ENCODE measurements at regions not wholly inside any gene's neighbourhood (a gene's known extent, or its start where the extent isn't known, plus 50 kb on each side); places are given as distances from the start of the nearest gene placed in this dataset.

DNA sequence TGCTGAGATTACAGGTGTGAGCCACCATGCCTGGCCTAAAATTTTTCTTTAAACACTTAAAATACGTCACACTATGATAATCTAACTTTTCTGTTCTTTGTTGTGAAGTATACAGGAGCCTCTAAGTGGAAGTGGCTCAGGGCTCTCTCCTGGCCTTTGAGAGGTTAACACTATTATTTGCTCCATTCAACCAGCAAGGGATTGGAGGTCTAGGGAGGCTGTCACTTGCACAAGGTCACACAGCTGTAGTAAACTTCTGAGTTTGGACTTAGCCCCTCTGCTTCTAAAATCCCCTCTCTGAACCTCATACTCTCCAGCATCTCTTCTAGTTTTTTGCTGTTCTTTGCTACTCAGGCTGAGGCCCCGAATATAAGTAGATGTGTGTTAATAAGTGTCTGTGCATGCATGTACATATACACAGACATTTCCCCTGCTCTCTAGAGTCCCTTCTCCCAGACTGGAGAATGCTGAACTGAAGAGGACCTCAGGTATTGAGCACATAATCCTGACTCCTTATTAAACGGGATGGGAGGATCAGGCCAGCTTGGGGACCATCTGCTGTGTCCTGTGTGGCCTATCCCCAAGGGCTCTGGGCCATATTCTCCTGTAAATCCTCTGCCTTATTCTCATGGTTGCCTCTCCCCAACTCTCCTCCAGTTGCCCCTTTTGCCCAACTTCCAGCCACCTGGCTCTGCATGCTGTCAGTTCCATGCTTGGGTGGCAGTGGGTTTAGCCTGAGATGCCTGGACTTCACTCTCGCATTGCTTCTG is 87.0 kb upstream of the SPRY4 start:
- no peaks in the 10 kb centered on the region for H4K20me1 ChIP-seq (replicated peaks; ENCODE audit: control insufficient read depth, insufficient read depth, low read length)
- no peaks in the 10 kb centered on the region for H3K9me1 ChIP-seq (ENCODE audit: control insufficient read depth, insufficient read depth, low read length)
- H3K27ac ChIP-seq (ENCODE audit: extremely low read depth, low read depth, low read length): no peak overlapping the region
- in situ Hi-C loops (cut with MboI) (no loop called here), intact Hi-C loops (cut with micrococcal nuclease) (no loop called here)
- H3K4me1 ChIP-seq (replicated peaks in 1 of 2; ENCODE audit: control insufficient read depth in 2 of 2, insufficient read depth in 2 of 2, low read length in 2 of 2): no peaks in the 10 kb centered on the region
- H3K36me3 ChIP-seq (ENCODE audit: control insufficient read depth, insufficient read depth, low read length): no peaks in the 10 kb centered on the region
- ATAC-seq (no peak; the same call in 2 of the 3 replicates), FAIRE-seq (no peak), DNase-seq (ENCODE audit: extremely low read depth in 1 of 4, low spot score in 3 of 4) (no peak)
- 20% methylated on average over 4 of the region's 4 CpGs for WGBS (ENCODE audit: insufficient coverage, low coverage, missing lambda C conversion rate)
- no peak for TF ChIP-seq MEIS2 (IDR thresholded peaks at IDR 0.05; ENCODE audit: partially characterized antibody)
- TF ChIP-seq TAF15 (IDR thresholded peaks at IDR 0.05; ENCODE audit: low read depth, low read length): no peak
- no peak for TF ChIP-seq RBM39 (optimal IDR thresholded peaks at IDR 0.05; ENCODE audit: low read depth, low read length)
- no peak for TF ChIP-seq ZBTB12 (CRISPR knock-in tag; IDR thresholded peaks at IDR 0.05)
- no peak for TF ChIP-seq ZNF324 (CRISPR knock-in tag; IDR thresholded peaks at IDR 0.05)
- TF ChIP-seq, protein P1, sequence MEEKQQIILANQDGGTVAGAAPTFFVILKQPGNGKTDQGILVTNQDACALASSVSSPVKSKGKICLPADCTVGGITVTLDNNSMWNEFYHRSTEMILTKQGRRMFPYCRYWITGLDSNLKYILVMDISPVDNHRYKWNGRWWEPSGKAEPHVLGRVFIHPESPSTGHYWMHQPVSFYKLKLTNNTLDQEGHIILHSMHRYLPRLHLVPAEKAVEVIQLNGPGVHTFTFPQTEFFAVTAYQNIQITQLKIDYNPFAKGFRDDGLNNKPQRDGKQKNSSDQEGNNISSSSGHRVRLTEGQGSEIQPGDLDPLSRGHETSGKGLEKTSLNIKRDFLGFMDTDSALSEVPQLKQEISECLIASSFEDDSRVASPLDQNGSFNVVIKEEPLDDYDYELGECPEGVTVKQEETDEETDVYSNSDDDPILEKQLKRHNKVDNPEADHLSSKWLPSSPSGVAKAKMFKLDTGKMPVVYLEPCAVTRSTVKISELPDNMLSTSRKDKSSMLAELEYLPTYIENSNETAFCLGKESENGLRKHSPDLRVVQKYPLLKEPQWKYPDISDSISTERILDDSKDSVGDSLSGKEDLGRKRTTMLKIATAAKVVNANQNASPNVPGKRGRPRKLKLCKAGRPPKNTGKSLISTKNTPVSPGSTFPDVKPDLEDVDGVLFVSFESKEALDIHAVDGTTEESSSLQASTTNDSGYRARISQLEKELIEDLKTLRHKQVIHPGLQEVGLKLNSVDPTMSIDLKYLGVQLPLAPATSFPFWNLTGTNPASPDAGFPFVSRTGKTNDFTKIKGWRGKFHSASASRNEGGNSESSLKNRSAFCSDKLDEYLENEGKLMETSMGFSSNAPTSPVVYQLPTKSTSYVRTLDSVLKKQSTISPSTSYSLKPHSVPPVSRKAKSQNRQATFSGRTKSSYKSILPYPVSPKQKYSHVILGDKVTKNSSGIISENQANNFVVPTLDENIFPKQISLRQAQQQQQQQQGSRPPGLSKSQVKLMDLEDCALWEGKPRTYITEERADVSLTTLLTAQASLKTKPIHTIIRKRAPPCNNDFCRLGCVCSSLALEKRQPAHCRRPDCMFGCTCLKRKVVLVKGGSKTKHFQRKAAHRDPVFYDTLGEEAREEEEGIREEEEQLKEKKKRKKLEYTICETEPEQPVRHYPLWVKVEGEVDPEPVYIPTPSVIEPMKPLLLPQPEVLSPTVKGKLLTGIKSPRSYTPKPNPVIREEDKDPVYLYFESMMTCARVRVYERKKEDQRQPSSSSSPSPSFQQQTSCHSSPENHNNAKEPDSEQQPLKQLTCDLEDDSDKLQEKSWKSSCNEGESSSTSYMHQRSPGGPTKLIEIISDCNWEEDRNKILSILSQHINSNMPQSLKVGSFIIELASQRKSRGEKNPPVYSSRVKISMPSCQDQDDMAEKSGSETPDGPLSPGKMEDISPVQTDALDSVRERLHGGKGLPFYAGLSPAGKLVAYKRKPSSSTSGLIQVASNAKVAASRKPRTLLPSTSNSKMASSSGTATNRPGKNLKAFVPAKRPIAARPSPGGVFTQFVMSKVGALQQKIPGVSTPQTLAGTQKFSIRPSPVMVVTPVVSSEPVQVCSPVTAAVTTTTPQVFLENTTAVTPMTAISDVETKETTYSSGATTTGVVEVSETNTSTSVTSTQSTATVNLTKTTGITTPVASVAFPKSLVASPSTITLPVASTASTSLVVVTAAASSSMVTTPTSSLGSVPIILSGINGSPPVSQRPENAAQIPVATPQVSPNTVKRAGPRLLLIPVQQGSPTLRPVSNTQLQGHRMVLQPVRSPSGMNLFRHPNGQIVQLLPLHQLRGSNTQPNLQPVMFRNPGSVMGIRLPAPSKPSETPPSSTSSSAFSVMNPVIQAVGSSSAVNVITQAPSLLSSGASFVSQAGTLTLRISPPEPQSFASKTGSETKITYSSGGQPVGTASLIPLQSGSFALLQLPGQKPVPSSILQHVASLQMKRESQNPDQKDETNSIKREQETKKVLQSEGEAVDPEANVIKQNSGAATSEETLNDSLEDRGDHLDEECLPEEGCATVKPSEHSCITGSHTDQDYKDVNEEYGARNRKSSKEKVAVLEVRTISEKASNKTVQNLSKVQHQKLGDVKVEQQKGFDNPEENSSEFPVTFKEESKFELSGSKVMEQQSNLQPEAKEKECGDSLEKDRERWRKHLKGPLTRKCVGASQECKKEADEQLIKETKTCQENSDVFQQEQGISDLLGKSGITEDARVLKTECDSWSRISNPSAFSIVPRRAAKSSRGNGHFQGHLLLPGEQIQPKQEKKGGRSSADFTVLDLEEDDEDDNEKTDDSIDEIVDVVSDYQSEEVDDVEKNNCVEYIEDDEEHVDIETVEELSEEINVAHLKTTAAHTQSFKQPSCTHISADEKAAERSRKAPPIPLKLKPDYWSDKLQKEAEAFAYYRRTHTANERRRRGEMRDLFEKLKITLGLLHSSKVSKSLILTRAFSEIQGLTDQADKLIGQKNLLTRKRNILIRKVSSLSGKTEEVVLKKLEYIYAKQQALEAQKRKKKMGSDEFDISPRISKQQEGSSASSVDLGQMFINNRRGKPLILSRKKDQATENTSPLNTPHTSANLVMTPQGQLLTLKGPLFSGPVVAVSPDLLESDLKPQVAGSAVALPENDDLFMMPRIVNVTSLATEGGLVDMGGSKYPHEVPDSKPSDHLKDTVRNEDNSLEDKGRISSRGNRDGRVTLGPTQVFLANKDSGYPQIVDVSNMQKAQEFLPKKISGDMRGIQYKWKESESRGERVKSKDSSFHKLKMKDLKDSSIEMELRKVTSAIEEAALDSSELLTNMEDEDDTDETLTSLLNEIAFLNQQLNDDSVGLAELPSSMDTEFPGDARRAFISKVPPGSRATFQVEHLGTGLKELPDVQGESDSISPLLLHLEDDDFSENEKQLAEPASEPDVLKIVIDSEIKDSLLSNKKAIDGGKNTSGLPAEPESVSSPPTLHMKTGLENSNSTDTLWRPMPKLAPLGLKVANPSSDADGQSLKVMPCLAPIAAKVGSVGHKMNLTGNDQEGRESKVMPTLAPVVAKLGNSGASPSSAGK (IDR thresholded peaks at IDR 0.05): no peak
- no peak for TF ChIP-seq TCFL5 (CRISPR knock-in tag; conservative IDR thresholded peaks at IDR 0.05)
- H3K9ac ChIP-seq (ENCODE audit: insufficient read depth in 1 of 2, low read depth in 2 of 2, low read length in 2 of 2): no peak overlapping the region; a peak in 1 of 4 replicates
- no TSS peak for BruUV-seq (replicated peaks)
- no peaks in the 10 kb centered on the region for H3K9me3 ChIP-seq (replicated peaks; ENCODE audit: control insufficient read depth, insufficient read depth, low read depth, low read length)
- CTCF ChIA-PET (ENCODE audit: low intra/inter-chr PET ratio): no interaction called here
- H2AFZ ChIP-seq (ENCODE audit: low read depth, low read length): no peak overlapping the region
- POLR2A ChIA-PET: no interaction called here
- no peaks in the 10 kb centered on the region for H3K79me2 ChIP-seq (ENCODE audit: control insufficient read depth, insufficient read depth, low read length)
- peaks cover 0 to 8% of the 10 kb centered on the region in 2 experiments; a peak in 1 of 5 replicates for H3K27me3 ChIP-seq (ENCODE audit: control insufficient read depth in 2 of 2, insufficient read depth in 2 of 2, low read length in 2 of 2)
- H3K4me2 ChIP-seq (ENCODE audit: insufficient read depth, low read length): no peak overlapping the region
- H3K4me3 ChIP-seq: no peak overlapping the region

Data from K562 (cell line).